Mesothelial cell of epicardium (in vitro differentiated cells): ENCODE measurements at regions not wholly inside any gene's neighbourhood (a gene's known extent, or its start where the extent isn't known, plus 50 kb on each side); places are given as distances from the start of the nearest gene placed in this dataset.
A peak's percentile ranks its signal among the peaks of the same experiment; 100 is the strongest.

ENCODE experiments used
- DNase-seq, 2 experiments: peaks; one replicate each; pipeline ENCODE4 v3.0.0; 2021; ENCODE audit warnings: low spot score in 2 of 2; ENCODE audit not compliant: unreplicated experiment in 2 of 2
- H3K27ac Mint-ChIP-seq: 2 replicates; pipeline ENCODE4 v1.8.0; 2021; ENCODE audit warnings: mixed read lengths
- H3K27me3 Mint-ChIP-seq: 2 replicates; pipeline ENCODE4 v1.8.0; 2021; ENCODE audit warnings: low read depth, mixed read lengths
- H3K36me3 Mint-ChIP-seq: 2 replicates; pipeline ENCODE4 v1.8.0; 2021; ENCODE audit warnings: mixed read lengths
- H3K4me1 Mint-ChIP-seq: 2 replicates; pipeline ENCODE4 v1.8.0; 2021; ENCODE audit warnings: mixed read lengths
- H3K4me3 Mint-ChIP-seq: 2 replicates; pipeline ENCODE4 v1.8.0; 2021; ENCODE audit warnings: mild to moderate bottlenecking, moderate library complexity, mixed read lengths
- H3K9me3 Mint-ChIP-seq: 2 replicates; pipeline ENCODE4 v1.8.0; 2021; ENCODE audit warnings: mixed read lengths
- TF ChIP-seq, protein P1 (sequence below): fragments of 200-600 bp; sonication (generic); IDR thresholded peaks from one replicate; pipeline ENCODE4 v1.5.0; 2021; ENCODE audit warnings: antibody characterized with exemption; ENCODE audit not compliant: unreplicated experiment

DNA sequence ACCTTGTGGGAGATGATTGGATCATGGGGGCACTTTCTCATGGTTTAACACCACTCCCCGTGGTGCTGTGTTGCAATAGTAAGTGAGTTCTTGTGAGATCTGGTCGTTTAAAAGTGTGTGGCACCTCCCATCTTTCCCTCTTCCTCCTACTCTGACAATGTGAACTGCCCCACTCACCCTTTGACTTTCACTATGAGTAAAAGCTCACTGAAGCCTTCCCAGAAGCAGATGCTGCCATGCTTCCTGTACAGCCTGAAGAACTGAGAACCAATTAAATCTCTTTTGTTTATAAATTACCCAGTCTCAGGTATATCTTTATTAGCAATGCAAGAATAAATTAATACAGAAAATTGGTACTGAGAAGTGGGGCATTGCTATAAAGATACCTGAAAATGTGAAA, 509.6 kb upstream of the CT83 start:
- Mint-ChIP-seq H3K9me3 (peaks cover 32% of the 10 kb centered on the region), H3K36me3 (no peaks in the 10 kb centered on the region), H3K4me1 (no peaks in the 10 kb centered on the region)

DNA sequence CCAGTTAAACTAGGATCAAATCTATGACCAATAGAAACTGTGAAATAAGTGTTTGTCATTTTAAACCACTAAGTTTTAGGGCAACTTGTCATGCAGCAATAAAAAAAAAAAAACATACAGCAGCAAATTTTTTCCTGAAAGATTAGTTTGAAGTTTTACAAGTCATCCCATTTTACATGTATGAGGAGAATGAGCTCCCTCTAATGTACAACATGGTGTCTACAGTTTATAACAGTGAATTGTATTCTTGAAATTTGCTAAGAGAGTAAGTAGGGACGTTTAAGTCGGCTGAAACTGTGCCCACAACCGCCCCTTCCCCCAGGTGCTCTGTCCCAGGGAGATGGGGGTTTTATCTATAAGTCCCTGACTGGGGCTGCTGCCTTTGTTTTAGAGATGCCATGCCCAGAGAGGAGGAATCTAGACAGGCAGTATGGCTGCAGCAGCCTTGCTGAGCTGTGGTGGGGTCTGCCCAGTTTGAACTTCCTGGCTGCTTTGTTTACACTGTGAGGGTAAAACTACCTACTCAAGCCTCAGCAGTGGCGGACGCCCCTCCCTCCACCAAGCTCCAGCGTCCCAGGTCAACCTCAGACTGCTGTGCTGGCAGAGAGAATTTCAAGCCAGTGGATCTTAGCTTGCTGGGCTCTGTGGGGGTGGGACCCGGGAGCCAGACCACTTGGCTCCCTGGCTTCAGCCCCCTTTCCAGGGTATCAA, 499.3 kb upstream of the CT83 start:
- H3K27me3 Mint-ChIP-seq: no peaks in the 10 kb centered on the region
- peaks cover 4% of the 10 kb centered on the region for H3K4me1 Mint-ChIP-seq
- DNase-seq: no peak
- no peaks in the 10 kb centered on the region for H3K36me3 Mint-ChIP-seq
- TF ChIP-seq, protein P1, sequence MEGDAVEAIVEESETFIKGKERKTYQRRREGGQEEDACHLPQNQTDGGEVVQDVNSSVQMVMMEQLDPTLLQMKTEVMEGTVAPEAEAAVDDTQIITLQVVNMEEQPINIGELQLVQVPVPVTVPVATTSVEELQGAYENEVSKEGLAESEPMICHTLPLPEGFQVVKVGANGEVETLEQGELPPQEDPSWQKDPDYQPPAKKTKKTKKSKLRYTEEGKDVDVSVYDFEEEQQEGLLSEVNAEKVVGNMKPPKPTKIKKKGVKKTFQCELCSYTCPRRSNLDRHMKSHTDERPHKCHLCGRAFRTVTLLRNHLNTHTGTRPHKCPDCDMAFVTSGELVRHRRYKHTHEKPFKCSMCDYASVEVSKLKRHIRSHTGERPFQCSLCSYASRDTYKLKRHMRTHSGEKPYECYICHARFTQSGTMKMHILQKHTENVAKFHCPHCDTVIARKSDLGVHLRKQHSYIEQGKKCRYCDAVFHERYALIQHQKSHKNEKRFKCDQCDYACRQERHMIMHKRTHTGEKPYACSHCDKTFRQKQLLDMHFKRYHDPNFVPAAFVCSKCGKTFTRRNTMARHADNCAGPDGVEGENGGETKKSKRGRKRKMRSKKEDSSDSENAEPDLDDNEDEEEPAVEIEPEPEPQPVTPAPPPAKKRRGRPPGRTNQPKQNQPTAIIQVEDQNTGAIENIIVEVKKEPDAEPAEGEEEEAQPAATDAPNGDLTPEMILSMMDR: no peak
- H3K4me3 Mint-ChIP-seq: no peak overlapping the region
- H3K9me3 Mint-ChIP-seq: no peaks in the 10 kb centered on the region
- H3K27ac Mint-ChIP-seq: peak overlapping the region; percentile 69

More for the DNA sequence above, 509.6 kb upstream of the CT83 start:
- no peak for DNase-seq
- TF ChIP-seq, protein P1: no peak
- Mint-ChIP-seq H3K27ac (no peak overlapping the region), H3K4me3 (no peak overlapping the region), H3K27me3 (no peaks in the 10 kb centered on the region)

DNA sequence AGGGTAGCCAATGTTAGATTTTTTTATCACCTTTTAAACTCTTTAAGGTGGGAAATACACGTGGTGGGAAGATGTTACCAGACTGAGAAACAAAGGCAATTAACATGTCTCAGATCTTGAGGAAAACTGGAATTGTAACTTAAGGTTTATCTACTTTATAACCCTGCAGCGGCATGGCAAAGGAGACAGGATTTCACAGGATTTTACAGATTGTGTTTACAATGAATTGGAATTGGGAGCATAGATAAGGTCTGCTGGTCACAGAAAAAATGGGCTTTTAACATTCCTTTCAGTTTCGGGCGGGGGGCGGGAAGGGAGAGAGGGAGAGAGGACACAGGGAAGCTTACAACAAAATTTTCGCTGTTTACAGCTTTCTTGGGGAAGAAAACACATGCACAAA, 467.5 kb upstream of the CT83 start:
- H3K27me3 Mint-ChIP-seq: no peaks in the 10 kb centered on the region

DNA sequence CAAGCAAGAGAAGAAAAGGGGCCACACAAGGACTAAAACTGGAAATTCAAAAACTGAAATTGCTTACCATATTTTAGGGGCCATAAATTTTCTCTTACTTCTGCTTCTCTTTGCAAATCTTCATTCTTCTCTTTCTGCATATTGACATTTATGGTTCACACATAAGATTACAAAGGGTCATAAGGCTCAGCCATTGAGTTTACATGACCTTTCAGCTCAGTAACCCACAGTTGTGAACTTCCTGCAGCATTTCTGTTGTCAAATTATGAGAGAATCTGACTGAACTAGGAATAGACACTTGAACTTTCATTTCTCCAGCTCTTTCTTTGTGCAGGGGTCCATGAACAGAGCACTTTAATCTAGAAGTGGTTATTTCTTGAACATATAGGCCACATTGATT, 434.8 kb upstream of the CT83 start:
- Mint-ChIP-seq H3K9me3 (peaks cover 46% of the 10 kb centered on the region), H3K4me3 (no peak overlapping the region), H3K4me1 (no peaks in the 10 kb centered on the region), H3K27me3 (no peaks in the 10 kb centered on the region), H3K36me3 (no peaks in the 10 kb centered on the region), H3K27ac (no peak overlapping the region)
- no peak for DNase-seq
- TF ChIP-seq, protein P1: no peak

More for the DNA sequence above, 467.5 kb upstream of the CT83 start:
- TF ChIP-seq, protein P1: no peak
- Mint-ChIP-seq H3K9me3 (peaks cover 11% of the 10 kb centered on the region), H3K4me3 (peak overlapping the region; percentile 51), H3K36me3 (no peaks in the 10 kb centered on the region), H3K27ac (peak overlapping the region; percentile 88), H3K4me1 (peaks cover 33% of the 10 kb centered on the region)
- DNase-seq: no peak

DNA sequence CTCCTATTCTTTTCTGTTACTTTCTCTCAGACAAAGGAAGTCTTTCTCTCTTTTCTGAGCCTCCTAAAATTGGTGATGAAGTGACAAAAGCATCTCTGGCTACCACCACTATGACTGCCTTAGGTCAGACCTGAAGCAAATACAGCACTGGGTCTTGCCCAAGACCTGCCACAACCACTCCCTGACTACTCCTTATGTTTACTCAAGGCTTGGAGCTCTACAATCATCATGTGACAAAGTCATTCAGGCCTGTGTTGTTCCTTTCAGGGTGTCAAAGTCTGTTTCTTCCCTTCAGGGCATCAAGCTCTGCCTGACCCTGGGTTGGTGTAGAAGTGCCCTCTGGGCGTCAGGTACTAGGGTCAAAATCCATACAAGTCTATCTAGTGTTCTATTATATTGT, 419.2 kb upstream of the CT83 start:
- no peak for DNase-seq
- Mint-ChIP-seq H3K9me3 (peaks cover 25% of the 10 kb centered on the region), H3K4me3 (no peak overlapping the region), H3K27ac (no peak overlapping the region), H3K4me1 (no peaks in the 10 kb centered on the region), H3K36me3 (no peaks in the 10 kb centered on the region), H3K27me3 (no peaks in the 10 kb centered on the region)
- TF ChIP-seq, protein P1: no peak
